ENCODE measurements at regions not wholly inside any gene's neighbourhood (a gene's known extent, or its start where the extent isn't known, plus 50 kb on each side); places are given as distances from the start of the nearest gene placed in this dataset.

DNA sequence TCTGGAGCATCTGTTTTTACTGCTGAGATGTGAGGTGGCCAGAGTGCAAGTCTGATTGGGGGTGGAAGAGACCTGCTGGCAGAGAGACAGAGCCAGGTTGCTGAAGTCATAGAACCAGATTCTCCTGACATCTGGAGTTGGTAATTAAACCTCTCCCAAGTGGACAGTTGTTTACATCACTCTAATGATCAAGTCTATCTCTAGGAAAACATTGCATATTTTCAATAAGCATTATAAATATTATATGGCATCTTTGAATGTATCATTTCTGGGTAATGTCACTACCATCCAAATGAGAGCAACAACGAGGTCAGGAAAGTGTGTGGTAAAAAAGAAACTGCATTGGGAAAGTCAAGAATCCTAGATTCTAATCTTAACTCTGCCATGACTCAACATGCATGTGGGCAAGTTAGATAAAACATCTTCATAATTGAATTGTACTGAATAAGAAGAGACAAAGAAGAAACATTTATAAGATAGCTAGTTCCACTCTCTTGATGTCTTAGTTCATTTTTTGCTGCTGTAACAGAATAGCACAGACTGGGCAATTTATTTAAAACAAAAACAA lies 351.2 kb upstream of the API5 start:
- TF ChIP-seq, protein P1, sequence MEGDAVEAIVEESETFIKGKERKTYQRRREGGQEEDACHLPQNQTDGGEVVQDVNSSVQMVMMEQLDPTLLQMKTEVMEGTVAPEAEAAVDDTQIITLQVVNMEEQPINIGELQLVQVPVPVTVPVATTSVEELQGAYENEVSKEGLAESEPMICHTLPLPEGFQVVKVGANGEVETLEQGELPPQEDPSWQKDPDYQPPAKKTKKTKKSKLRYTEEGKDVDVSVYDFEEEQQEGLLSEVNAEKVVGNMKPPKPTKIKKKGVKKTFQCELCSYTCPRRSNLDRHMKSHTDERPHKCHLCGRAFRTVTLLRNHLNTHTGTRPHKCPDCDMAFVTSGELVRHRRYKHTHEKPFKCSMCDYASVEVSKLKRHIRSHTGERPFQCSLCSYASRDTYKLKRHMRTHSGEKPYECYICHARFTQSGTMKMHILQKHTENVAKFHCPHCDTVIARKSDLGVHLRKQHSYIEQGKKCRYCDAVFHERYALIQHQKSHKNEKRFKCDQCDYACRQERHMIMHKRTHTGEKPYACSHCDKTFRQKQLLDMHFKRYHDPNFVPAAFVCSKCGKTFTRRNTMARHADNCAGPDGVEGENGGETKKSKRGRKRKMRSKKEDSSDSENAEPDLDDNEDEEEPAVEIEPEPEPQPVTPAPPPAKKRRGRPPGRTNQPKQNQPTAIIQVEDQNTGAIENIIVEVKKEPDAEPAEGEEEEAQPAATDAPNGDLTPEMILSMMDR (IDR thresholded peaks at IDR 0.05; ENCODE audit: insufficient read depth, low read length) = no peak
- TF ChIP-seq, protein P2, sequence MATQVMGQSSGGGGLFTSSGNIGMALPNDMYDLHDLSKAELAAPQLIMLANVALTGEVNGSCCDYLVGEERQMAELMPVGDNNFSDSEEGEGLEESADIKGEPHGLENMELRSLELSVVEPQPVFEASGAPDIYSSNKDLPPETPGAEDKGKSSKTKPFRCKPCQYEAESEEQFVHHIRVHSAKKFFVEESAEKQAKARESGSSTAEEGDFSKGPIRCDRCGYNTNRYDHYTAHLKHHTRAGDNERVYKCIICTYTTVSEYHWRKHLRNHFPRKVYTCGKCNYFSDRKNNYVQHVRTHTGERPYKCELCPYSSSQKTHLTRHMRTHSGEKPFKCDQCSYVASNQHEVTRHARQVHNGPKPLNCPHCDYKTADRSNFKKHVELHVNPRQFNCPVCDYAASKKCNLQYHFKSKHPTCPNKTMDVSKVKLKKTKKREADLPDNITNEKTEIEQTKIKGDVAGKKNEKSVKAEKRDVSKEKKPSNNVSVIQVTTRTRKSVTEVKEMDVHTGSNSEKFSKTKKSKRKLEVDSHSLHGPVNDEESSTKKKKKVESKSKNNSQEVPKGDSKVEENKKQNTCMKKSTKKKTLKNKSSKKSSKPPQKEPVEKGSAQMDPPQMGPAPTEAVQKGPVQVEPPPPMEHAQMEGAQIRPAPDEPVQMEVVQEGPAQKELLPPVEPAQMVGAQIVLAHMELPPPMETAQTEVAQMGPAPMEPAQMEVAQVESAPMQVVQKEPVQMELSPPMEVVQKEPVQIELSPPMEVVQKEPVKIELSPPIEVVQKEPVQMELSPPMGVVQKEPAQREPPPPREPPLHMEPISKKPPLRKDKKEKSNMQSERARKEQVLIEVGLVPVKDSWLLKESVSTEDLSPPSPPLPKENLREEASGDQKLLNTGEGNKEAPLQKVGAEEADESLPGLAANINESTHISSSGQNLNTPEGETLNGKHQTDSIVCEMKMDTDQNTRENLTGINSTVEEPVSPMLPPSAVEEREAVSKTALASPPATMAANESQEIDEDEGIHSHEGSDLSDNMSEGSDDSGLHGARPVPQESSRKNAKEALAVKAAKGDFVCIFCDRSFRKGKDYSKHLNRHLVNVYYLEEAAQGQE (IDR thresholded peaks at IDR 0.05; ENCODE audit: insufficient replicate concordance, low read depth) = no peak
